GM19397 (cell line): ENCODE measurements at regions not wholly inside any gene's neighbourhood (a gene's known extent, or its start where the extent isn't known, plus 50 kb on each side); places are given as distances from the start of the nearest gene placed in this dataset.

Source experiments
- ATAC-seq: cut with Tn5 transposase; IDR thresholded peaks from one replicate; pipeline ENCODE4 v1.9.1; 2021; ENCODE audit warnings: mild to moderate bottlenecking, moderate library complexity; ENCODE audit not compliant: unreplicated experiment

- ATAC-seq = no peak
Measured at GRCh38 chr4:156503119-156503518, 468.5 kb downstream of the PDGFC start.

GRCh38 chr4:156501962-156502361 is 469.6 kb downstream of the PDGFC start:
- ATAC-seq = no peak

GRCh38 chr4:156499684-156500083 is 471.9 kb downstream of the PDGFC start:
- ATAC-seq = no peak

GRCh38 chr4:156497486-156497885 is 474.1 kb downstream of the PDGFC start:
- ATAC-seq = no peak

- ATAC-seq = no peak
Measured at GRCh38 chr4:156496797-156497196, 474.8 kb downstream of the PDGFC start.

GRCh38 chr4:156495836-156496235 is 475.8 kb downstream of the PDGFC start:
- ATAC-seq = no peak

GRCh38 chr4:156495091-156495490 is 476.5 kb downstream of the PDGFC start:
- ATAC-seq = no peak

GRCh38 chr4:156493858-156494257 is 477.7 kb downstream of the PDGFC start:
- ATAC-seq = no peak

GRCh38 chr4:156487107-156487506 is 484.5 kb downstream of the PDGFC start:
- ATAC-seq = no peak

- ATAC-seq = no peak
Measured at GRCh38 chr4:156481845-156482244, 489.8 kb downstream of the PDGFC start.

- no peak for ATAC-seq
Measured at GRCh38 chr4:156477636-156478035, 494.0 kb downstream of the PDGFC start.

GRCh38 chr4:156476359-156476758 is 495.2 kb downstream of the PDGFC start:
- ATAC-seq = no peak

- ATAC-seq = no peak
Measured at GRCh38 chr4:156475322-156475721, 496.3 kb downstream of the PDGFC start.

- no peak for ATAC-seq
Measured at GRCh38 chr4:156473151-156473550, 498.4 kb downstream of the PDGFC start.

GRCh38 chr4:156472624-156473023 is 499.0 kb downstream of the PDGFC start:
- no peak for ATAC-seq

GRCh38 chr4:156459584-156459983 is 505.9 kb upstream of the CTSO start:
- no peak for ATAC-seq

GRCh38 chr4:156456830-156457229 is 503.2 kb upstream of the CTSO start:
- ATAC-seq = no peak

GRCh38 chr4:156443488-156443887 is 489.8 kb upstream of the CTSO start:
- no peak for ATAC-seq

- no peak for ATAC-seq
Measured at GRCh38 chr4:156442912-156443311, 489.2 kb upstream of the CTSO start.

GRCh38 chr4:156439576-156440200 is 486.0 kb upstream of the CTSO start:
- no peak for ATAC-seq

- ATAC-seq = no peak
Measured at GRCh38 chr4:156437666-156438065, 484.0 kb upstream of the CTSO start.

- ATAC-seq = no peak
Measured at GRCh38 chr4:156422576-156422975, 468.9 kb upstream of the CTSO start.

- ATAC-seq = no peak
Measured at GRCh38 chr4:156420623-156421022, 467.0 kb upstream of the CTSO start.
